Activated naive CD8-positive, alpha-beta T cell treated with anti-CD3 and anti-CD28 coated beads for 36 hours (primary cell): ENCODE measurements at regions not wholly inside any gene's neighbourhood (a gene's known extent, or its start where the extent isn't known, plus 50 kb on each side); places are given as distances from the start of the nearest gene placed in this dataset.
"Not testable (repeated sequence)": the region's sequence is repeated elsewhere in the genome, so short reads cannot be mapped to it uniquely, and the experiment has no call there.

Experiments used
- DNase-seq: peaks from one replicate; pipeline ENCODE4 v3.0.0; 2021
- H3K27ac Mint-ChIP-seq: one replicate; pipeline ENCODE4 v1.8.0; 2022; ENCODE audit warnings: mild to moderate bottlenecking, moderate library complexity, mixed read lengths
- H3K27me3 Mint-ChIP-seq: one replicate; pipeline ENCODE4 v1.8.0; 2022; ENCODE audit warnings: mild to moderate bottlenecking, mixed read lengths
- H3K36me3 Mint-ChIP-seq: one replicate; pipeline ENCODE4 v1.8.0; 2021; ENCODE audit warnings: mild to moderate bottlenecking, mixed read lengths
- H3K4me1 Mint-ChIP-seq: one replicate; pipeline ENCODE4 v1.8.0; 2021; ENCODE audit warnings: mixed read lengths
- H3K4me3 Mint-ChIP-seq: one replicate; pipeline ENCODE4 v1.8.0; 2022; ENCODE audit warnings: mild to moderate bottlenecking, moderate library complexity, mixed read lengths
- H3K9me3 Mint-ChIP-seq: one replicate; pipeline ENCODE4 v1.8.0; 2022; ENCODE audit warnings: mixed read lengths

- Mint-ChIP-seq H3K27ac (no peak overlapping the region), H3K27me3 (peaks cover 13% of the 10 kb centered on the region), H3K4me1 (no peaks in the 10 kb centered on the region), H3K36me3 (no peaks in the 10 kb centered on the region), H3K9me3 (no peaks in the 10 kb centered on the region), H3K4me3 (no peak overlapping the region)
- no peak for DNase-seq
These were observed 83.2 kb upstream of the ADRA1D start for GRCh38 chr20:4332121-4332860.

DNA sequence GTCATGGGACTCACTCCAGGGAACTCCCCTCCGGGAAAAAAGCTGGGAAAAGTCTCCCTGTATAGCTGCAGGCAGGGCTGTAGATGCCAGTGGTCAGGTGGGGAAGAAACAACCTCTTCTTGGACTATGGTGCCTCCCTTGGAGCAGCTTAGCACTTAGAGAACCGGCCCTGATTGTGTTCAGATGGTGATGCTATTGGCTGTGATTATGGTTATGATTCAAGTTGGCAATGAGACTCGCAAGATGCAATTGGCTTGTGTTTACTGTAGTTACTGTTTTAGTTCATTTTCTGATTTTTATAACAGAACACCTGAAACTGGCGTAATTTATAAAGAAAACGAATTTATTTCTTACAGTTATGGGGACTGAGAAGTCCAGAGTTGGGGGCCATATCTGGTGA lies 80.9 kb upstream of the ADRA1D start:
- H3K9me3 Mint-ChIP-seq: no peaks in the 10 kb centered on the region
- no peak for DNase-seq
- H3K4me3 Mint-ChIP-seq: no peak overlapping the region
- no peaks in the 10 kb centered on the region for H3K36me3 Mint-ChIP-seq
- H3K27ac Mint-ChIP-seq: no peak overlapping the region
- peaks cover 13% of the 10 kb centered on the region for H3K27me3 Mint-ChIP-seq
- H3K4me1 Mint-ChIP-seq: no peaks in the 10 kb centered on the region

DNA sequence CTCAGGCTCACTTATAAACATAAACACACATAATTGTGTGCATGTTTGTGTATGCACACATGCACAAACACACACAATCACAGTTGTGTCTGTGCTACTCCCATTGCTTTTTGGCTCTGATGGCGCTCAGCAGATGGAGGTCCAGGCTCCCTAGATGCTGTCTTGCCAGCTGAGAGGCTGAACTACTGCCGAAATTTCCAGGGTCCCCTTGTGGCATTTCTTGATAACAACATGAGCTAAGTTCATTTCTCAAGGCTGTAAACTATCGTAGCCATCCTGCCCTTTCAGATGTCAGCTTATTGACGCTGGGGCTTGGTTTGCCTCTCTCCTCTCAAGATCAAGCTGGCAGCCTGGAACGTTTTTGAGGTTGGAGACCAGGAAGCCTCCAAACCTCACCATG lies 80.1 kb upstream of the ADRA1D start:
- Mint-ChIP-seq H3K4me3 (no peak overlapping the region), H3K9me3 (no peaks in the 10 kb centered on the region), H3K27me3 (peaks cover 13% of the 10 kb centered on the region), H3K27ac (no peak overlapping the region), H3K36me3 (no peaks in the 10 kb centered on the region), H3K4me1 (no peaks in the 10 kb centered on the region)
- DNase-seq: no peak

GRCh38 chr20:4328541-4328940 lies 79.5 kb upstream of the ADRA1D start:
- H3K36me3 Mint-ChIP-seq: no peaks in the 10 kb centered on the region
- H3K27me3 Mint-ChIP-seq: peaks cover 8% of the 10 kb centered on the region
- DNase-seq: no peak
- H3K4me3 Mint-ChIP-seq: no peak overlapping the region
- H3K9me3 Mint-ChIP-seq: no peaks in the 10 kb centered on the region
- H3K27ac Mint-ChIP-seq: no peak overlapping the region
- no peaks in the 10 kb centered on the region for H3K4me1 Mint-ChIP-seq

DNA sequence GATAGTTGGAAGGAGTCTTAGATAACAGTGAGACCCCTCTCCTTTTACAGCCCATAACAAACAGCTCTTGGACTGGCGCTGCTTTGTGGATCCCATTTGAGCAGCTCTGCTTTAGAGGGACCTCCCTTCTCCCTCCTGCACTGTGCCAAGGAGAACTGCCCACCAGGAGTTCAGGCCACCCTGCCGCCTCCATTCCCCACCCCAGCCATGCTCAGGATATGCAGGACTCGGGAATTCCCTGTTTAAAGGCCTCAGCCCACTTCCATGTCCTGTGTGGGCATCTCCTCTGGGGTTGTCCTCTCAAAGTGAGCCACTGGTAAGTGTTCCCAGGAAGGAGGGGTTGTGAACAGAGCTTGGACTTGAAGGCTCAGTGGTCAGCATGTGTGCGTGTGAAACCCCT lies 78.9 kb upstream of the ADRA1D start:
- H3K4me1 Mint-ChIP-seq: no peaks in the 10 kb centered on the region
- no peak overlapping the region for H3K4me3 Mint-ChIP-seq
- H3K36me3 Mint-ChIP-seq: no peaks in the 10 kb centered on the region
- H3K27me3 Mint-ChIP-seq: peaks cover 6% of the 10 kb centered on the region
- H3K9me3 Mint-ChIP-seq: no peaks in the 10 kb centered on the region
- DNase-seq: no peak
- H3K27ac Mint-ChIP-seq: no peak overlapping the region

DNA sequence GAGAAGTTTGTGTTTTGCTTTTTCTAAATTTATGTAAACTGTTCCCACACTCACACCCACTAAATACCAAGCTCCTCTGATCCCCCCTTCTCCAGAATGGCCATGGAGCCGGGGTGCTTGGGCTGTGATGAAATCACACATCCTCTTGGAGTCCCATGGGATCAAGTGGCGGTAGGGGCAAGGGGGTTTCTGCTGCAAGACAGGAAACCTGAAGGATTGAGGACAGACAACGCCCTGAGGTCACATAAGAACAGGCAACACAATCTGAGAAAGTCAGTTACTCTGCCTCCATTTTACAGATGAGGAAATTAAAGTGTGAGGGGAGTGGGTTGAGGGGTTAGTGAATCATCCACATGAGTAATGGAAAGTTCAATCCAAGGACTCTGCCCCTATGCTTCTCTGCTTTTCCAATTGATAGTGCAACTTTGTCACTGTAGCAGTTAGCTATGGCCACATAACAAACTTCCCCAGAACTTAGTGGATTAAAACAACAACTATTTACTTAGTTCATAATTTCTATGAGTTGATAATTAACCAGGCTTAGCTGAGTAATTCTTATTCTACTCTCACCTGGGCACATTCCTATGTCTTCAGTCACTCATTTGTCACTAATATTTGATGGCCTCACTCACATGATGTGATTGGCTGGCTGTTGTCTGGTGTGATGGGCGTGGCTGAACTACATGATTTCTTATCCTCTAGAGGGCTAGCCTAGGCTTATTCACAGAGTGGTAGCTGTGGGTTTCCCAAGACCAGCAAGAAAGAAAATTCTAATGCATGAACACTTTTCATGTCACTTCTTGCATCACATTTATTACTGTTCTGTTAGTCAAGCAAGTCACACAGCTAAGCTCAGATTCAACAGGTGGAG lies 77.3 kb upstream of the ADRA1D start:
- H3K4me1 Mint-ChIP-seq: no peaks in the 10 kb centered on the region
- no peaks in the 10 kb centered on the region for H3K27me3 Mint-ChIP-seq
- no peak for DNase-seq
- H3K9me3 Mint-ChIP-seq: no peaks in the 10 kb centered on the region
- H3K36me3 Mint-ChIP-seq: no peaks in the 10 kb centered on the region
- no peak overlapping the region for H3K4me3 Mint-ChIP-seq
- no peak overlapping the region for H3K27ac Mint-ChIP-seq

- Mint-ChIP-seq H3K36me3 (no peaks in the 10 kb centered on the region), H3K9me3 (no peaks in the 10 kb centered on the region), H3K4me3 (no peak overlapping the region), H3K27me3 (no peaks in the 10 kb centered on the region), H3K4me1 (no peaks in the 10 kb centered on the region), H3K27ac (no peak overlapping the region)
- no peak for DNase-seq
These were observed 76.6 kb upstream of the ADRA1D start for GRCh38 chr20:4325548-4326187.

GRCh38 chr20:4324611-4325243 lies 75.6 kb upstream of the ADRA1D start:
- Mint-ChIP-seq H3K27ac (no peak overlapping the region), H3K4me1 (no peaks in the 10 kb centered on the region), H3K36me3 (no peaks in the 10 kb centered on the region), H3K27me3 (no peaks in the 10 kb centered on the region), H3K4me3 (no peak overlapping the region), H3K9me3 (no peaks in the 10 kb centered on the region)
- DNase-seq: no peak

DNA sequence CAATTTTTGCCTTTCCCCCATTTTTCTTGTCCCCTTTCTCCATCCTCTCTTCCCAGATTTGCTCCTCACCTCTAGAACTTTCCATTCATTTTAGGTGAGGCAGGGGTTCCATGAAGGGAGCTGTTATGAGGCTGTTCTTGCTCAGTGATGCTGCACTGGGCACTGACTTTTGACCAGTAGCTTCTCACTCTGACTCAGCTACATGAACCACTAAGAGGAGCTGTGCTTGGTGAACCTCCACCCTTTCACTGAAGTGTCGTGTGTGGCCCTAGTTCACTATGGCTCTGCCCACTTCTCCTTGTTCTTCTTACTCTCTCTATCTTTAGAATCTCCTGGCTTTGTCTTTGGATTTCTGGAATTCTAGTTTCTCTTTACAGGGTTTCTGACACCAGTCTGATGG lies 73.4 kb upstream of the ADRA1D start:
- no peak for DNase-seq
- Mint-ChIP-seq H3K27me3 (no peaks in the 10 kb centered on the region), H3K4me3 (no peak overlapping the region), H3K4me1 (no peaks in the 10 kb centered on the region), H3K9me3 (no peaks in the 10 kb centered on the region), H3K36me3 (no peaks in the 10 kb centered on the region), H3K27ac (no peak overlapping the region)

DNA sequence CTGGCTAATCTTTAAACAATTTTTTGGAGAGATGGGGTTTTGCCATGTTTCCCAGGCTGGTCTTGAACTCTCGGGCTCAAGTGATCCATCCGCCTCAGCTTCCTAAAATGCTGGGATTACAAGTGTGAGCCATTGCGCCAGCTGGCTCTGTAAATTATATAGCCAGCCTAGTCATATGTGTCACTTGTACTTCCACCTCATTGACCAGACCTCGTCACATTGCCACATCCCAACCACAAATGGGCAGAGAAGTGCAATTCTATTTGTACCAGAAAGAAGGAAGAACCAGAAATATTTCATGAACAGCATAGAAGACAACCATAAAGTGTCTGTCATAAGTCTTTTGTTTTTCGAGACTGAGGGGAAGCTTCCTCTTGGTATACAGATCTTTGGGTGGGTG lies 71.2 kb upstream of the ADRA1D start:
- no peak overlapping the region for H3K4me3 Mint-ChIP-seq

DNA sequence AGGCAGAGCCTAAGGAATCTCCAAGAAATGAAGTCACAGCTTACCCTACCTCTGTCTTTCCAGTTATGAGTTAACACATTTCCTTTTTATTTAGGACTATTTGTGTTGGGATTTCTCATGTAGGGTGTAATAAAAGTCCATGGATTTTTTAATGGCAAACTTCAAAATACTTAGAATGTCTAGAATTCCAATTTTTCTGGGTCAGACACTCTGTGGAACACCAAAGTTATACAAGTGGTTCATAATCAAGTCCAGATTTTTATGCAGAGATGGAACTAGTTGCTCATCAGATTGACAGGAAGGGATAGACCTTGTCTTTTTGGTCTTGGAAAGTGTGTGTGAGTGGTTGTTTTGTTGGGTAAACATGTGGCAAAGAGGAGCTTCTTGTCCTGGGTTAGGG lies 69.8 kb upstream of the ADRA1D start:
- Mint-ChIP-seq H3K4me3 (no peak overlapping the region), H3K9me3 (peaks cover 2% of the 10 kb centered on the region), H3K27ac (no peak overlapping the region), H3K27me3 (no peaks in the 10 kb centered on the region), H3K4me1 (no peaks in the 10 kb centered on the region), H3K36me3 (no peaks in the 10 kb centered on the region)
- DNase-seq: no peak

More for the DNA sequence above, 71.2 kb upstream of the ADRA1D start:
- Mint-ChIP-seq H3K27me3 (no peaks in the 10 kb centered on the region), H3K9me3 (peaks cover 2% of the 10 kb centered on the region), H3K4me1 (no peaks in the 10 kb centered on the region), H3K27ac (no peak overlapping the region), H3K36me3 (no peaks in the 10 kb centered on the region)
- DNase-seq: no peak

DNA sequence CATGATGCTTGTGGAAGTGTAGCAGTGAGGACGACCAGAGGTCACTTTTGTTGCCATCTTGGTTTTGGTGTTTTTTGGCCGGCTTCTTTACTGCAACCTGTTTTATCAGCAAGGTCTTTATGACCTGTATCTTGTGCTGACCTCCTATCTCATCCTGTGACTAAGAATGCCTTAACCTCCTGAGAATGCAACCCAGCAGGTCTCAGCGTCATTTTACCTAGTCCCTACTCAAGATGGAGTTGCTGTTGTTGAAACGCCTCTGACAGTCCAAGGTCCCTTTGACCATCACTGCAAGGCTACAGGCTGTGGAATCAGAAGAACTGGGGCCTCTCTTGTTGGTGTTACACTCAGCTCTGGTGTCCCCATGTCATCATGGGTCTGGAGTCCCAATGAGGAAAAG lies 61.5 kb upstream of the ADRA1D start:
- H3K36me3 Mint-ChIP-seq, DNase-seq, H3K27me3 Mint-ChIP-seq, H3K4me1 Mint-ChIP-seq, H3K4me3 Mint-ChIP-seq, H3K9me3 Mint-ChIP-seq, H3K27ac Mint-ChIP-seq: not testable (repeated sequence)

- no peak for DNase-seq
- Mint-ChIP-seq H3K27ac (no peak overlapping the region), H3K9me3 (no peaks in the 10 kb centered on the region), H3K36me3 (no peaks in the 10 kb centered on the region), H3K4me1 (no peaks in the 10 kb centered on the region), H3K27me3 (no peaks in the 10 kb centered on the region), H3K4me3 (no peak overlapping the region)
These were observed 57.1 kb upstream of the ADRA1D start for GRCh38 chr20:4306206-4306605.

- no peak for DNase-seq
- H3K9me3 Mint-ChIP-seq: no peaks in the 10 kb centered on the region
- no peaks in the 10 kb centered on the region for H3K36me3 Mint-ChIP-seq
- peaks cover 3% of the 10 kb centered on the region for H3K27me3 Mint-ChIP-seq
- H3K27ac Mint-ChIP-seq: no peak overlapping the region
- H3K4me1 Mint-ChIP-seq: no peaks in the 10 kb centered on the region
- H3K4me3 Mint-ChIP-seq: no peak overlapping the region
These were observed 56.0 kb upstream of the ADRA1D start for GRCh38 chr20:4305091-4305490.

GRCh38 chr20:4304601-4305000 lies 55.5 kb upstream of the ADRA1D start:
- no peak for DNase-seq
- Mint-ChIP-seq H3K9me3 (no peaks in the 10 kb centered on the region), H3K36me3 (no peaks in the 10 kb centered on the region), H3K27me3 (peaks cover 3% of the 10 kb centered on the region), H3K4me3 (no peak overlapping the region), H3K27ac (no peak overlapping the region), H3K4me1 (no peaks in the 10 kb centered on the region)
